IMR-90 (cell line): ENCODE measurements at regions not wholly inside any gene's neighbourhood (a gene's known extent, or its start where the extent isn't known, plus 50 kb on each side); places are given as distances from the start of the nearest gene placed in this dataset.

Source experiments
- BHLHE40 ChIP-seq: fragments of 150-350 bp; IDR thresholded peaks from 2 replicates; pipeline ENCODE4 v1.6.1; 2016; ENCODE audit warnings: mild to moderate bottlenecking, low read depth, low read length
- CEBPB ChIP-seq: IDR thresholded peaks from 2 replicates; pipeline ENCODE4 v1.6.1; 2012; ENCODE audit warnings: low read depth, low read length, improper control_type of control experiment
- CHD1 ChIP-seq: IDR thresholded peaks from 2 replicates; pipeline ENCODE4 v1.6.1; 2012; ENCODE audit warnings: low read depth, low read length, improper control_type of control experiment
- FOS ChIP-seq: fragments of 150-350 bp; IDR thresholded peaks from 2 replicates; pipeline ENCODE4 v1.6.1; 2016; ENCODE audit warnings: low read depth, low read length
- MXI1 ChIP-seq: IDR thresholded peaks from 2 replicates; pipeline ENCODE4 v1.6.1; 2012; ENCODE audit warnings: low read depth, mild to moderate bottlenecking, low read length, moderate library complexity, borderline replicate concordance
- POLR2A ChIP-seq: IDR thresholded peaks from 2 replicates; pipeline ENCODE4 v1.6.1; 2012; ENCODE audit warnings: mild to moderate bottlenecking, low read depth, low read length
- RAD21 ChIP-seq: IDR thresholded peaks from 2 replicates; pipeline ENCODE4 v1.6.1; 2012; ENCODE audit warnings: low read length, improper control_type of control experiment
- RCOR1 ChIP-seq: IDR thresholded peaks from 2 replicates; pipeline ENCODE4 v1.6.1; 2012; ENCODE audit warnings: mild to moderate bottlenecking, low read length, improper control_type of control experiment; ENCODE audit not compliant: insufficient replicate concordance
- RFX5 ChIP-seq: IDR thresholded peaks from 2 replicates; pipeline ENCODE4 v1.8.0; 2012; ENCODE audit warnings: low read depth, mild to moderate bottlenecking, low read length, moderate library complexity
- SMC3 ChIP-seq: fragments of 150-350 bp; IDR thresholded peaks from 2 replicates; pipeline ENCODE4 v1.6.1; 2016; ENCODE audit warnings: low read depth, mild to moderate bottlenecking, antibody characterized with exemption, low read length, moderate library complexity
- TF ChIP-seq, protein P1 (sequence below): conservative IDR thresholded peaks from 2 replicates; pipeline ENCODE4 v1.5.1; 2012; ENCODE audit warnings: mild to moderate bottlenecking, low read depth, low read length, improper control_type of control experiment
- TF ChIP-seq, protein P2 (sequence below): fragments of 150-350 bp; IDR thresholded peaks from 2 replicates; pipeline ENCODE4 v1.6.1; 2017; ENCODE audit warnings: mild to moderate bottlenecking, antibody characterized with exemption, low read length, low read depth
- TF ChIP-seq, protein P3 (sequence below): fragments of 150-350 bp; IDR thresholded peaks from 2 replicates; pipeline ENCODE4 v1.6.1; 2016; ENCODE audit warnings: low read depth, mild to moderate bottlenecking, low read length, moderate library complexity, borderline replicate concordance

DNA sequence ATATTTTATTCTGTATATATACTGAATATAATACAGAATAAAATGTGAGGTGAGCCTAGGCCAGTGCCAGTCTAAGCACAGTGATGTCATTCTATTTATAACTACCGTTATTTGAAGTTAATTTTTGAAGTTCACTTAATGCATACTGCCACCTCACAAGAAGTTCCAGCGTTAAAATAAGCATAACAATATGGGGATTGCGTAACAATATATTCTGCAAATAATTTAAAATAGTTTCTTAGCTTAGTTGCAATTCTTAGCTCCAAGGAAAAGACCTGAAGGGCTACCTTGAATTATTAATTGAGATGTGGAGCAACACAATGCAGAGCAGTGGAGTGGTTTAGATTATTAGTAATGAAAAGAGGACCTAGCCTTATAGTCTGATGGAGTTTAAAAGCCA, 390.5 kb upstream of the ROBO1 start:
- TF ChIP-seq, protein P1, sequence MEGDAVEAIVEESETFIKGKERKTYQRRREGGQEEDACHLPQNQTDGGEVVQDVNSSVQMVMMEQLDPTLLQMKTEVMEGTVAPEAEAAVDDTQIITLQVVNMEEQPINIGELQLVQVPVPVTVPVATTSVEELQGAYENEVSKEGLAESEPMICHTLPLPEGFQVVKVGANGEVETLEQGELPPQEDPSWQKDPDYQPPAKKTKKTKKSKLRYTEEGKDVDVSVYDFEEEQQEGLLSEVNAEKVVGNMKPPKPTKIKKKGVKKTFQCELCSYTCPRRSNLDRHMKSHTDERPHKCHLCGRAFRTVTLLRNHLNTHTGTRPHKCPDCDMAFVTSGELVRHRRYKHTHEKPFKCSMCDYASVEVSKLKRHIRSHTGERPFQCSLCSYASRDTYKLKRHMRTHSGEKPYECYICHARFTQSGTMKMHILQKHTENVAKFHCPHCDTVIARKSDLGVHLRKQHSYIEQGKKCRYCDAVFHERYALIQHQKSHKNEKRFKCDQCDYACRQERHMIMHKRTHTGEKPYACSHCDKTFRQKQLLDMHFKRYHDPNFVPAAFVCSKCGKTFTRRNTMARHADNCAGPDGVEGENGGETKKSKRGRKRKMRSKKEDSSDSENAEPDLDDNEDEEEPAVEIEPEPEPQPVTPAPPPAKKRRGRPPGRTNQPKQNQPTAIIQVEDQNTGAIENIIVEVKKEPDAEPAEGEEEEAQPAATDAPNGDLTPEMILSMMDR, result no peak
- no peak for TF ChIP-seq FOS
- no peak for TF ChIP-seq POLR2A
- peak; percentile 81 for TF ChIP-seq CEBPB
- TF ChIP-seq, protein P2, sequence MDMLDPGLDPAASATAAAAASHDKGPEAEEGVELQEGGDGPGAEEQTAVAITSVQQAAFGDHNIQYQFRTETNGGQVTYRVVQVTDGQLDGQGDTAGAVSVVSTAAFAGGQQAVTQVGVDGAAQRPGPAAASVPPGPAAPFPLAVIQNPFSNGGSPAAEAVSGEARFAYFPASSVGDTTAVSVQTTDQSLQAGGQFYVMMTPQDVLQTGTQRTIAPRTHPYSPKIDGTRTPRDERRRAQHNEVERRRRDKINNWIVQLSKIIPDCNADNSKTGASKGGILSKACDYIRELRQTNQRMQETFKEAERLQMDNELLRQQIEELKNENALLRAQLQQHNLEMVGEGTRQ, result no peak
- no peak for TF ChIP-seq RCOR1
- TF ChIP-seq RAD21, result no peak
- no peak for TF ChIP-seq SMC3
- no peak for TF ChIP-seq BHLHE40
- no peak for TF ChIP-seq MXI1
- TF ChIP-seq RFX5, result no peak
- no peak for TF ChIP-seq CHD1
- TF ChIP-seq, protein P3, sequence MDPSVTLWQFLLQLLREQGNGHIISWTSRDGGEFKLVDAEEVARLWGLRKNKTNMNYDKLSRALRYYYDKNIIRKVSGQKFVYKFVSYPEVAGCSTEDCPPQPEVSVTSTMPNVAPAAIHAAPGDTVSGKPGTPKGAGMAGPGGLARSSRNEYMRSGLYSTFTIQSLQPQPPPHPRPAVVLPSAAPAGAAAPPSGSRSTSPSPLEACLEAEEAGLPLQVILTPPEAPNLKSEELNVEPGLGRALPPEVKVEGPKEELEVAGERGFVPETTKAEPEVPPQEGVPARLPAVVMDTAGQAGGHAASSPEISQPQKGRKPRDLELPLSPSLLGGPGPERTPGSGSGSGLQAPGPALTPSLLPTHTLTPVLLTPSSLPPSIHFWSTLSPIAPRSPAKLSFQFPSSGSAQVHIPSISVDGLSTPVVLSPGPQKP, result no peak
